ENCODE measurements at regions not wholly inside any gene's neighbourhood (a gene's known extent, or its start where the extent isn't known, plus 50 kb on each side); places are given as distances from the start of the nearest gene placed in this dataset.

DNA sequence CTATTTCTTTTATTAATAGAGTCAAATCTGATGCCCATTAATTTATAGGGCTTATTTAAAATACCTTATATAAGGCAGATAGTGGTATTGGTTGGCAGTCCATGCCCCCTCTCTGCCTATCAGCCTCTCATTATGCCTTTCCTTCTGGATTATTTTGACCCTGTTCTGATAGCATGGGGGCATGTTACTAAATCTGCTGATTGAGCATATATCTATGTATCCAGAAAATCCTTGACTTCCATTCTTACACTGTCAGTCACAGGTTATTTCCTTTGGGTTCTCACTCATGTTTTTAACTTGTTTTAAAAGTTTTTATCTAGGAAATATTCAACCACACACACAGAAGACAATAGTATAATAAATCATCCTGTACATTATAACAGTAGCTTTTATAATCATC, 1184.9 kb downstream of the HACE1 start:
- no peak overlapping the region; a peak in 2 of 22 replicates for H3K4me2 ChIP-seq
- peaks cover 14 to 18% (median 16%) of the 10 kb centered on the region in 11 experiments for H3K9me3 ChIP-seq (replicated peaks in 1 of 11)
- H3K27me3 ChIP-seq = no peaks in the 10 kb centered on the region
- no peak for TF ChIP-seq Cebpa-rat (IDR thresholded peaks at IDR 0.05)
- peaks cover 4 to 15% (median 12%) of the 10 kb centered on the region in 10 experiments; a peak in 14 of 20 replicates for H3K4me1 ChIP-seq
- H3K9ac ChIP-seq = no peak overlapping the region
- H3K27ac ChIP-seq = no peak overlapping the region
- no peaks in the 10 kb centered on the region for H3K36me3 ChIP-seq
- no peak overlapping the region for H3K4me3 ChIP-seq
- H4K20me1 ChIP-seq = no peaks in the 10 kb centered on the region

- Histone ChIP-seq H3K27me3 (no peaks in the 10 kb centered on the region), H3K36me3 (no peaks in the 10 kb centered on the region), H3K9me3 (replicated peaks in 1 of 11) (peaks cover 6 to 10% (median 9%) of the 10 kb centered on the region in 11 experiments), H3K4me2 (no peak overlapping the region), H3K4me3 (no peak overlapping the region), H3K4me1 (peaks cover 4 to 15% (median 12%) of the 10 kb centered on the region in 10 experiments; a peak in 14 of 20 replicates), H3K27ac (no peak overlapping the region), H3K9ac (no peak overlapping the region), H4K20me1 (no peaks in the 10 kb centered on the region)
- TF ChIP-seq Cebpa-rat (IDR thresholded peaks at IDR 0.05) = no peak
Observed at GRCh38 chr6:103672169-103672568, 1187.5 kb downstream of the HACE1 start.

DNA sequence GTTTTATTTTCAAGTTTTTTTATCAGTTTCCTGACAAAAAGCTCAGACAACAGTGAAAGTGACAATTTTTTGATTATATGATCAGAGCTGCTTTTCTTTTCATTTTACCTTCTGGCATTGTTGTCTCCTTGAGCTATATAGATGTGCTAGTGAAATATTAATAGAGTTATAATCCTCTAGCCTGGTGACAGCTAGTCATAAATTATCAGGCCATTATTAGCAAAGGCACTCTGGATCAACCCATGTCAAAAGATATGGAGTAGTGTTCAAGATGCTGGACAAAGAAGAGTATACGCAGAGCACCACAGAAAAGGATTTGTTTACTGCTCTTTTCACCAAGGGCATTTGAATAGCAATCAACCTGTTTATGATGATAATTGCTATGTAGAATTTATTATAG, 1230.1 kb downstream of the HACE1 start:
- Histone ChIP-seq H3K27ac (no peak overlapping the region), H3K4me2 (no peak overlapping the region), H4K20me1 (no peaks in the 10 kb centered on the region), H3K9ac (no peak overlapping the region), H3K9me3 (replicated peaks in 1 of 11) (no peaks in the 10 kb centered on the region), H3K4me3 (no peak overlapping the region), H3K36me3 (no peaks in the 10 kb centered on the region), H3K27me3 (no peaks in the 10 kb centered on the region), H3K4me1 (no peaks in the 10 kb centered on the region)
- TF ChIP-seq Cebpa-rat (IDR thresholded peaks at IDR 0.05) = no peak

DNA sequence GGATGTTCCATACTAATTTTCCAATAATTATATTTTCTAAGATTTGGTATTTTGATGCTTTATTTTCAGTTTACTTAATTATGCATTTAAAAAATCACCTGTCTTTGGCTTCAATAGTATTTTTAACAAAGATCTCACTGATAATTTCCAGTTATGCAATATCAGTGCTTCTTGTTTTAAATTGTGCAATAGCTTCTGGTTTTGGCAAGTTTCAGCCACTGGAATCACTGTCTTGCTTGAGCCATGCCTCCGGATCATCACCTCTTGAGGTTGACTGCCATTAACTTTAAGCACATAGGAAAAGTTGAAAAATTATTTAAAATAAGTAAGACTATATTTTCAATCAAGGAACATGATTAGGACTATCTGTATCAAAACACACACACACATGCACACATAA, 1242.1 kb downstream of the HACE1 start:
- H3K9ac ChIP-seq = no peak overlapping the region

DNA sequence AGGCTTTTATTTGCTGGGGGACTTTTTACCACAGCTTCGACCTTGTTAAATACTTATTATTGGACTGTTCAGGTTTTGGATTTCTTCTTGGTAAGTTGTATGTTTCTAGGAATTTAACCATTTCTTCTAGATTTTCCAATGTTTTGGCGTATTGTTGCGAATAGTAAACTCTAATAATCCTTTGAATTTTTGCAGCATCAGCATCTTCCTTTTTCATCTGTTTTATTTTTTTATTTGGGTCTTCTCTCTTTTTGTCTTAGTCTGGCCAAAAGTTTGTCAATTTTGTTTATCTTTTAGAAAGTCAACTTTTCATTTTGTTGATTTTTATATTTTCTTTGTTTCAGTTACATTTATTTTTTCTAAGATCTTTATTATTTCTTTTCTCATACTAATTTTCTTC, 1272.0 kb downstream of the HACE1 start:
- Histone ChIP-seq H3K27me3 (no peaks in the 10 kb centered on the region), H3K9me3 (replicated peaks in 1 of 11) (no peaks in the 10 kb centered on the region), H4K20me1 (no peaks in the 10 kb centered on the region), H3K27ac (no peak overlapping the region), H3K9ac (no peak overlapping the region), H3K36me3 (no peaks in the 10 kb centered on the region), H3K4me2 (no peak overlapping the region), H3K4me3 (no peak overlapping the region), H3K4me1 (no peaks in the 10 kb centered on the region)
- TF ChIP-seq Cebpa-rat (IDR thresholded peaks at IDR 0.05) = no peak

More for the DNA sequence above, 1242.1 kb downstream of the HACE1 start:
- peak in 1 of 11 experiments; percentile 64; a peak in 1 of 22 replicates for TF ChIP-seq Cebpa-rat (IDR thresholded peaks at IDR 0.05)
- no peak overlapping the region for H3K27ac ChIP-seq
- H3K27me3 ChIP-seq = no peaks in the 10 kb centered on the region
- no peaks in the 10 kb centered on the region for H4K20me1 ChIP-seq
- no peaks in the 10 kb centered on the region for H3K4me1 ChIP-seq
- no peaks in the 10 kb centered on the region for H3K9me3 ChIP-seq (replicated peaks in 1 of 11)
- H3K4me3 ChIP-seq = no peak overlapping the region
- H3K4me2 ChIP-seq = no peak overlapping the region
- no peaks in the 10 kb centered on the region for H3K36me3 ChIP-seq

GRCh38 chr6:103578115-103578514, 1281.6 kb downstream of the HACE1 start:
- H4K20me1 ChIP-seq = no peaks in the 10 kb centered on the region
- no peaks in the 10 kb centered on the region for H3K27me3 ChIP-seq
- no peak overlapping the region for H3K27ac ChIP-seq
- H3K4me2 ChIP-seq = no peak overlapping the region
- no peak for TF ChIP-seq Cebpa-rat (IDR thresholded peaks at IDR 0.05)
- H3K4me1 ChIP-seq = no peaks in the 10 kb centered on the region
- no peak overlapping the region for H3K9ac ChIP-seq
- no peak overlapping the region for H3K4me3 ChIP-seq
- no peaks in the 10 kb centered on the region for H3K36me3 ChIP-seq
- no peaks in the 10 kb centered on the region; a peak in 1 of 22 replicates for H3K9me3 ChIP-seq (replicated peaks in 1 of 11)

DNA sequence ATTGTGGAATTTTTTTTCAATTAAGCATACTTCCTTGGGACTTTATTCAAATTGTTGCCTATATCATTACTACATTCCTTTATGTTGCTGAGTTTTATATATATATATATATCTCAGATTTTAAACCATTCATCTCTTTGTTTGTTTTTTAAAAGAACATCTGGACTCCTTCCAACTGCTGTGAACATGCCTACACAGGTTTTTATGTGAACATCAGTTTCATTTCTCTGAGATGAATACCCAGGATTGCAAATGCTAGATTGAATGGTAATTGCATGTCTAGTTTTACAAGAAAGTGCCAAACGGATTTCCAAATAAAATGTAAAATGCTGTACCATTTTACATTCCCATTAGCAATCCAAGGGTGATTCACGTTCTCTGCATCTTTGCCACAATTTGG, 1289.3 kb downstream of the HACE1 start:
- TF ChIP-seq Cebpa-rat (IDR thresholded peaks at IDR 0.05) = no peak
- H3K9me3 ChIP-seq (replicated peaks in 1 of 11) = no peaks in the 10 kb centered on the region
- H3K36me3 ChIP-seq = no peaks in the 10 kb centered on the region
- no peak overlapping the region for H3K4me2 ChIP-seq
- no peak overlapping the region for H3K27ac ChIP-seq
- H3K4me3 ChIP-seq = no peak overlapping the region
- no peak overlapping the region for H3K9ac ChIP-seq
- H3K4me1 ChIP-seq = no peaks in the 10 kb centered on the region
- no peaks in the 10 kb centered on the region for H4K20me1 ChIP-seq
- H3K27me3 ChIP-seq = no peaks in the 10 kb centered on the region

DNA sequence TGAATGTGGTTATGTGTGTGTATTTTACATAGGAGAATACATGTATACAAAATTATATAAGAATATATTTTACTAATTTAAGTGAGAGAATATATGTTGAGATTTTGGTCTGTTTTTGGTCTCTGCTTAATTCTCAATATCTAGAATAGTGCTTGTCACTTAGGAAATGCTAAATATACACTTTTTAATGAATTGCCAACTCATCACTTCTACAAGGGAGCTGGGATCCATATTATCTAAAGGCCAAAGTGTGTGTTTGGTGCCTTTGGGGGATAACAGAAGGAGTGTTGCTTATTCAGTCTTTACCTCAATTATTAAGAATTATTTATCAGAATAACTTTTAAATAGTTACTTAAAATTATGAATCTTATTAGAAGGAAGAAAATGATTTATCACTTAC, 1304.8 kb downstream of the HACE1 start:
- TF ChIP-seq Cebpa-rat (IDR thresholded peaks at IDR 0.05) = no peak

DNA sequence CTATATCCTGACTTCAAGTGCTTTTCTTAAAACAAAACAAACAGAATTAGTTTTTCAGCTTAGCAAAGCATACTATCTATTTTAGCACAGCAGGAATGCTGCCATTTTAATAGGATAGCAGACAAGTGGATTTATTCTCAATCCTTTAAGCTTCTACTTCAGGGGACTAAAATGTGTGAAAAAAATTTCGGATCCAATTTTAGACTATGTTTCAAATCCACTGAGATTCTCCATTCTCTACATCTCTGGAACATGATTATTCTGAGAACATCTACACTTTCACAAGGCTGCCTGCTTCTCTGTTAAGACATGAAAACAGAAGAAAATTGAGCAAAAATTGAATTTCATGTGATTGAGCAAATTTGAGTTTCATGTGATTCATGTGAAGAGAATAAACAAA, 1321.3 kb downstream of the HACE1 start:
- Histone ChIP-seq H3K4me3 (no peak overlapping the region), H3K27me3 (no peaks in the 10 kb centered on the region), H3K27ac (no peak overlapping the region), H3K36me3 (no peaks in the 10 kb centered on the region), H3K4me2 (no peak overlapping the region), H3K9me3 (replicated peaks in 1 of 11) (no peaks in the 10 kb centered on the region), H3K9ac (no peak overlapping the region), H3K4me1 (no peaks in the 10 kb centered on the region), H4K20me1 (no peaks in the 10 kb centered on the region)
- no peak for TF ChIP-seq Cebpa-rat (IDR thresholded peaks at IDR 0.05)

More for the DNA sequence above, 1304.8 kb downstream of the HACE1 start:
- Histone ChIP-seq H3K9me3 (replicated peaks in 1 of 11) (no peaks in the 10 kb centered on the region), H3K36me3 (no peaks in the 10 kb centered on the region), H4K20me1 (no peaks in the 10 kb centered on the region), H3K27me3 (no peaks in the 10 kb centered on the region), H3K4me3 (no peak overlapping the region), H3K4me2 (no peak overlapping the region), H3K27ac (no peak overlapping the region), H3K4me1 (no peaks in the 10 kb centered on the region), H3K9ac (no peak overlapping the region)

- H3K27me3 ChIP-seq = no peaks in the 10 kb centered on the region
- no peak for TF ChIP-seq Cebpa-rat (IDR thresholded peaks at IDR 0.05)
- H3K4me2 ChIP-seq = no peak overlapping the region
- no peaks in the 10 kb centered on the region for H3K4me1 ChIP-seq
- H3K36me3 ChIP-seq = no peaks in the 10 kb centered on the region
- no peaks in the 10 kb centered on the region for H4K20me1 ChIP-seq
- no peak overlapping the region for H3K4me3 ChIP-seq
- no peak overlapping the region for H3K9ac ChIP-seq
- H3K9me3 ChIP-seq (replicated peaks in 1 of 11) = no peaks in the 10 kb centered on the region
- no peak overlapping the region for H3K27ac ChIP-seq
Observed at GRCh38 chr6:103534814-103535213, 1324.9 kb downstream of the HACE1 start.

Measured in BLaER1 treated with 17β-estradiol and CSF1 and Interleukin-3, amounts not matched to agents 10 nM and 100 nM (cell line).